Liver (tissue), 3 donors: ENCODE measurements at regions not wholly inside any gene's neighbourhood (a gene's known extent, or its start where the extent isn't known, plus 50 kb on each side); places are given as distances from the start of the nearest gene placed in this dataset.

Experiments
- CTCF ChIP-seq: fragments of 150-350 bp; IDR thresholded peaks from 2 replicates; pipeline ENCODE4 v1.5.1; 2017; ENCODE audit warnings: improper control_type of control experiment, low read depth, low read length; ENCODE audit not compliant: missing input control
- SP1 ChIP-seq: IDR thresholded peaks from 2 replicates; pipeline ENCODE4 v1.6.1; 2018; ENCODE audit warnings: antibody characterized with exemption, mild to moderate bottlenecking
- donor health status: healthy.
- donor health status: healthy.

GRCh38 chr1:82057011-82057410 is 256.3 kb downstream of the ADGRL2 start:
- TF ChIP-seq CTCF (no peak), SP1 (no peak)
